Stimulated activated CD8-positive, alpha-beta memory T cell treated with anti-CD3 and anti-CD28 coated beads, Interleukin-2, amount 100 ng/mL, for 1 hour (primary cell): ENCODE measurements at regions not wholly inside any gene's neighbourhood (a gene's known extent, or its start where the extent isn't known, plus 50 kb on each side); places are given as distances from the start of the nearest gene placed in this dataset.

Experiments used
- DNase-seq, 2 donors: peaks; one replicate each; pipeline ENCODE4 v3.0.0-alpha.2; 2020; ENCODE audit warnings: low read depth in 2 of 2

GRCh38 chr12:126359216-126359615 lies 1294.0 kb downstream of the AACS start:
- no peak for DNase-seq

GRCh38 chr12:126361804-126362203 lies 1296.6 kb downstream of the AACS start:
- no peak for DNase-seq

- DNase-seq: no peak
Measured at GRCh38 chr12:126362493-126362892, 1297.3 kb downstream of the AACS start.

GRCh38 chr12:126362964-126363363 lies 1297.7 kb downstream of the AACS start:
- no peak for DNase-seq

- no peak for DNase-seq
Measured at GRCh38 chr12:126369487-126370463, 1304.5 kb downstream of the AACS start.

- DNase-seq: no peak
Measured at GRCh38 chr12:126383506-126383905, 1318.3 kb downstream of the AACS start.

- no peak for DNase-seq
Measured at GRCh38 chr12:126384026-126384564, 1318.9 kb downstream of the AACS start.

- DNase-seq: no peak
Measured at GRCh38 chr12:126385785-126386184, 1320.5 kb downstream of the AACS start.

GRCh38 chr12:126389220-126389841 lies 1324.1 kb downstream of the AACS start:
- DNase-seq: no peak

GRCh38 chr12:126389961-126390360 lies 1324.7 kb downstream of the AACS start:
- DNase-seq: no peak

- no peak for DNase-seq
Measured at GRCh38 chr12:126390969-126391566, 1325.8 kb downstream of the AACS start.

- no peak for DNase-seq
Measured at GRCh38 chr12:126396536-126396935, 1331.3 kb downstream of the AACS start.

GRCh38 chr12:126397071-126397581 lies 1331.9 kb downstream of the AACS start:
- no peak for DNase-seq

- DNase-seq: no peak
Measured at GRCh38 chr12:126397660-126398059, 1332.4 kb downstream of the AACS start.

- DNase-seq: no peak
Measured at GRCh38 chr12:126400831-126401230, 1335.6 kb downstream of the AACS start.

- no peak for DNase-seq
Measured at GRCh38 chr12:126404293-126404881, 1339.2 kb downstream of the AACS start.

GRCh38 chr12:126418400-126418799 lies 1353.2 kb downstream of the AACS start:
- DNase-seq: no peak

- DNase-seq: no peak
Measured at GRCh38 chr12:126419131-126419530, 1353.9 kb downstream of the AACS start.

GRCh38 chr12:126424696-126425095 lies 1359.5 kb downstream of the AACS start:
- no peak for DNase-seq

GRCh38 chr12:126425264-126425663 lies 1360.0 kb downstream of the AACS start:
- DNase-seq: no peak

GRCh38 chr12:126428769-126429168 lies 1363.5 kb downstream of the AACS start:
- no peak for DNase-seq

- no peak for DNase-seq
Measured at GRCh38 chr12:126430921-126431320, 1365.7 kb downstream of the AACS start.
